OCI-LY1 (cell line): ENCODE measurements at regions not wholly inside any gene's neighbourhood (a gene's known extent, or its start where the extent isn't known, plus 50 kb on each side); places are given as distances from the start of the nearest gene placed in this dataset.

ENCODE experiments used
- CTCF ChIP-seq: fragments of 200-600 bp; sonication (generic), shearing (Covaris generic); IDR thresholded peaks from 2 replicates; pipeline ENCODE4 v1.5.1; 2017; ENCODE audit warnings: mild to moderate bottlenecking, antibody characterized with exemption, low read length, moderate library complexity, mixed read lengths
- EZH2 ChIP-seq: fragments of 200-600 bp; sonication (generic), shearing (Covaris generic); IDR thresholded peaks from 2 replicates; pipeline ENCODE4 v1.8.0; 2017; ENCODE audit warnings: borderline replicate concordance, mixed run types, mild to moderate bottlenecking, antibody characterized with exemption, low read length, moderate library complexity, mixed read lengths

- TF ChIP-seq CTCF (no peak), EZH2 (no peak)
These were observed 248.8 kb downstream of the ANKRD7 start for GRCh38 chr7:118473271-118473670.
